Left cardiac atrium (tissue), 4 donors: ENCODE measurements at regions not wholly inside any gene's neighbourhood (a gene's known extent, or its start where the extent isn't known, plus 50 kb on each side); places are given as distances from the start of the nearest gene placed in this dataset.
"Not testable (repeated sequence)": the region's sequence is repeated elsewhere in the genome, so short reads cannot be mapped to it uniquely, and the experiment has no call there.

ENCODE experiments used
- ATAC-seq, 2 donors: fragments of 200-7000 bp; cut with Tn5 transposase; one replicate each; pipeline ENCODE4 v1.9.1; 2020; ENCODE audit warnings: mild to moderate bottlenecking in 2 of 2, moderate library complexity in 2 of 2
- DNase-seq: peaks from one replicate; pipeline ENCODE4 v3.0.0-alpha.2; 2020
- intact Hi-C, 2 donors: fragments of 100-400 bp; cut with DNase I; formaldehyde crosslinking; loops; one replicate each; pipeline versions ENCODE4 v1.14.1 to v1.15.1; 2022 to 2023
- donor health status: DM: no; HTN: yes; CAD: no.
- donor health status: DM: no; HTN: yes; CAD: no; lungs with severe emphysema.
- donor health status: DM: yes; HTN: yes; CAD: no.
- donor health status: Dilated cardiomyopathy.

DNA sequence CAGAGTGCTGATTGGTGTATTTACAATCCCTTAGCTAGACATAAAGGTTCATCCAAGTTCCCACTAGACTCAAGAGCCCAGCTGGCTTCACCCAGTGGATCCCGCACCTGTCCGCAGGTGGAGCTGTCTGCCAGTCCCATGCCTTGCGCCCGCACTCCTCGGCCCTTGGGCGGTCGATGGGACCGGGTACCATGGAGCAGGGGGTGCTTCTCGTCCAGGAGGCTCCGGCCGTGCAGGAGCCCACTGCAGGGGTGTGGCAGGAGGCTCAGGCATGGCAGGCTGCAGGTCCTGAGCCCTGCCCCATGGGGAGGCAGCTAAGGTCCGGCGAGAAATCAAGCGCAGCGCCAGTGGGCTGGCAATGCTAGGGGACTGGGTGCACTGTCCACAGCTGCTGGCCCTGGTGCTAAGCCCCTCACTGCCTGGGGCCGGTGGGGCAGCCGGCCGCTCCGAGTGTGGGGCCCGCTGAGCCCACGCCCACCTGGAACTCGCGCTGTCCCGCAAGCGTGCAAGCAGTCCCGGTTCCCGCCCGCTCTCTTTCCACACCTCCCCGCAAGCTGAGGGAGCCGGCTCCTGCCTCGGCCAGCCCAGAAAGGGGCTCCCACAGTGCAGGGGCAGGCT lies 1206.3 kb downstream of the OTOL1 start:
- ATAC-seq (no peak), DNase-seq (no peak)
- intact Hi-C loops: no loop called here

DNA sequence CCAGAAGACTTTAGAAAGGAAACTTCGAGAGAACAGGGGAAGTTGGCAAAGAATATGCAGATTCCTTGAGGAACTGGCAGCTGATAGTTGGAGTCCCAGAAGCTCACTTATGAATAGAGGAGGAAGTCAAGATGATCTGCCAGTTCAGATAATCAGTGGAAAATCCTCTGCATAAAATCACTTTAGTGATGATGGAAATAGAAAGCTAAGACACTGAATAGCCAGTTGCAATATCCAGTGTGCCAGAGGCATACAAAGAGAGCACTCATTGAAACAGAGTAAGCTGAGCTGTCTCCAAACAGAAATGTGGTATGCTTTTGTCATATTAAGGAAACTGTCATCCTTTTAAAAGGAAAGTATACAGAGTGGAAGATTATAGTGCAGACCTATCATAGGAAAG lies 1207.6 kb downstream of the OTOL1 start:
- intact Hi-C loops: no loop called here
- ATAC-seq: no peak
- no peak for DNase-seq

DNA sequence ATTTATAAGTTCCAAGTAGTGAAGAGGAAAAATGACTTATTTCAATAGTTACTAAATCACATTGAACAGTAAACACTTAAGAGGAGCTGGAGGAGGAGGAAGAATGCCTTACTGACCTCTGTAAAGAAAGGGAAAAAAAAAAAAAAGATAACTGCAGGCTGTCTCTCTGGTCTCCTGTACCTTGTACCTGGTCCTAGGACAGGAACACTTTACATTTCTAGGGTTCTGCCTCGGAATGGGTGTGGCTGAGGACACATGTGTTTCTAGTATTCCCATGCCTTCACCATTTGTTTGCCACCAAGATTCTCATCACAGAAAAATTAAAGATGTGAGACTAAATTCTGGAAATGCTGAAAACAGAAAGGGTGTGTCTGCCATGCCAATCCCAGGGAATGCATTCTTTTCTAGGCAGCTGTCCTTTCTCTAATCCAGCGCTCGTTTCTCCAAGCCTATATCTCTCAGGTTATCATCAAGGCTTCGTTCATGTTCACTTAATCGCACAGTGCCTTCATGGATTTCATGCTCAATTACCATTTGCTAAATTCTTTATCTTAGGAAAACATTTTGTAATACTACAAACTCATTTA lies 1208.3 kb downstream of the OTOL1 start:
- no peak for ATAC-seq
- intact Hi-C loops: no loop called here
- DNase-seq: no peak

DNA sequence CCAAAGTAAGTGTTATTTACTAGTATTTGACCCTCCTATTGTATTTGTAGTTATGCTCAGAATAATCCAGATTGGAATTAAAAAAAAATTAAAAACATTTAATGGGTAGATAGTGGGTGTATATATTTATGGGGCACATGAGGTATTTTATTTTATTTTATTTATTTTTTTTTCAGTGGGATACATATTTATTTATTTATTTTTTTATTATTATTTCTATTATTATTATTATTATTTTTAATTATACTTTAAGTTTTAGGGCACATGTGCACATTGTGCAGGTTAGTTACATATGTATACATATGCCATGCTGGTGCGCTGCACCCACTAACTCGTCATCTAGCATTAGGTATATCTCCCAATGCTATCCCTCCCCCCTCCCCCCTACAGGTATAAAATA lies 1211.8 kb downstream of the OTOL1 start:
- intact Hi-C loops, ATAC-seq, DNase-seq: not testable (repeated sequence)

DNA sequence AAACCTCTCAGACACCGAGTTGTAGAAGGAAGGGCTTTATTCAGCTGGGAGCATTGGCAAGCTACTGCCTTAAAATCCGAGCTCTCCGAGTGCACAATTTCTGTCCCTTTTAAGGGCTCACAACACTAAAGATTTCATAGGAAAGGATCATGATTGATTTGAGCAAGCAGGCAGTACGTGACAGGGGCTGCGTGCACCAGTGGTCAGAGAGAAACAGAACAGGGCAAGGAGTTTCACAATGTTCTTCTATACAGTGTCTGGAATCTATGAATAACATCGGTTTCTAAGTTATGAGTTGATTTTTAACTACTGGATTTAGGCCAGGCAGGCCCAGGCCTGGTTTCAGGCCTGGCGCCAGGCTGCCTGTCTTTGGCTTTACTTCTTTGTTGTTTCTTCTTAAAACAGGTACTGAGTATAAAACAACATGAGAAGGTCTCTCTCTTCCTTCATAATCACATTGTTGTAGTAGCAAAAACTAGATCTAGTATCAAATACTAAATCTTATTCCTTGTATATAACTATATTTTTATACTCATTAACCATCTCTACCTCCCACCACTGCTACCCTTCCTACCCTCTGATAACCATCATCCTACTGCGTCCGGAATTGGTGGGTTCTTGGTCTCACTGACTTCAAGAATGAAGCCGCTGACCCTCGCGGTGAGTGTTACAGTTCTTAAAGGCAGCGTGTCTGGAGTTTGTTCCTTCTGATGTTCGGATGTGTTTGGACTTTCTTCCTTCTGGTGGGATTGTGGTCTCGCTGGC lies 1212.5 kb downstream of the OTOL1 start:
- intact Hi-C loops, DNase-seq, ATAC-seq: not testable (repeated sequence)

DNA sequence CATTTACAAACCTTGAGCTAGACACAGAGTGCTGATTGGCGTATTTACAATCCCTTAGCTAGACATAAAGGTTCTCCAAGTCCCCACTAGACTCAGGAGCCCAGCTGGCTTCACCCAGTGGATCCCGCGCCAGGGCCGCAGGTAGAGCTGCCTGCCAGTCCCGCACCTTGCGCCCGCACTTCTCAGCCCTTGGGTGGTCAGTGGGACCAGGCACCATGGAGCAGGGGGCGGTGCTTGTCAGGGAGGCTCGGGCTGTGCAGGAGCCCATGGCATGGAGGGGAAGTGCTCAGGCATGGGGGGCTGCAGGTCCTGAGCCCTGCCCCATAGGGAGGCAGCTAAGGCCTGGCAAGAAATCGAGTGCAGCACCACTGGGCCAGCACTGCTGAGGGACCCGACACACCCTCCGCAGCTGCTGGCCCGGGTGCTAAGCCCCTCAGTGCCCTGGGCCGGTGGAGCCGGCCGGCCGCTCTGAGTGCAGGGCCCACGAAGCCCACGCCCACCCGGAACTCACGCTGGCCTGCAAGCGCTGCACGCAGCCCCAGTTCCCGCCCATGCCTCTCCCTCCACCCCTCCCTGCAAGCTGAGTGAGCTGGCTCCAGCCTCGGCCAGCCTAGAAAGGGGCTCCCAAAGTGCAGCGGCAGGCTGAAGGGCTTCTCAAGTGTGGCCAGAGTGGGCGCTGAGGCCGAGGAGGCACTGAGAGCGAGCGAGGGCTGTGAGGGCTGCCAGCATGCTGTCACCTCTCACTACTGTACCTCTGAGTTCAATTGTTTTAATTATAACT lies 1213.9 kb downstream of the OTOL1 start:
- intact Hi-C loops: no loop called here
- no peak for DNase-seq
- no peak for ATAC-seq

DNA sequence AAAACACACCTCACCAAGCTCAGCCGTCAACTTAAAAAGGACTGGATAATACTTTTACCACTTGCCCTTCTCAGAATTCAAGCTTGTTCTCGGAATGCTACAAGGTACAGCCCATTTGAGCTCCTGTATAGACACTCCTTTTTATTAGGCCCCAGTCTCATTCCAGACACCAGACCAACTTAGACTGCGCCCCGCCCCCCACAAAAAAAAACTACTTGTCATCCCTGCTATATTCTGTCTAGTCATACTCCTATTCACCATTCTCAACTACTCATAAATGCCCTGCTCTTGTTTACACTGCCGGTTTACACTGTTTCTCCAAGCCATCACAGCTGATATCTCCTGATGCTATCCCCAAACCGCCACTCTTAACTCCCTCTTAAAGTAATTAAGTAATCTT lies 1220.5 kb downstream of the OTOL1 start:
- DNase-seq, ATAC-seq, intact Hi-C loops: not testable (repeated sequence)

DNA sequence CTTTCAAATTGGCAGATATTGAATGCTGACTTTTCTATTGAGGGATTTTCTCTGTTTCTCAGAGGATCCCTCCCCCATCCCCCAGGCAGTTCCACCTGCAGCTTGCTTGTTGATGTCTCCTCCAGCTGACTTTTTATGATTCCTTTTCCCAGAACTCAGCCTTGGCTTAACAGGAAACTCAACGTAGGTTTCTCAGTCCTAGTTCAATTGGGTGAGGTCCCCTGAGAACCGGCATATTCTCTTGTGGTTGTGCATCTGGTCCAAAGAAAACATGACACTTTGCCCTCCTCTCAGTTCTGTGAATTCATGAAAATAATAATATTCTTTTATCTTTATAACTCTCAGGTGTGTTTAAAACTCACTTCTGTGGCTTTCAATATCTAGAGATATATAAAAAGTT lies 1222.1 kb downstream of the OTOL1 start:
- intact Hi-C loops: no loop called here
- DNase-seq (no peak), ATAC-seq (no peak)

DNA sequence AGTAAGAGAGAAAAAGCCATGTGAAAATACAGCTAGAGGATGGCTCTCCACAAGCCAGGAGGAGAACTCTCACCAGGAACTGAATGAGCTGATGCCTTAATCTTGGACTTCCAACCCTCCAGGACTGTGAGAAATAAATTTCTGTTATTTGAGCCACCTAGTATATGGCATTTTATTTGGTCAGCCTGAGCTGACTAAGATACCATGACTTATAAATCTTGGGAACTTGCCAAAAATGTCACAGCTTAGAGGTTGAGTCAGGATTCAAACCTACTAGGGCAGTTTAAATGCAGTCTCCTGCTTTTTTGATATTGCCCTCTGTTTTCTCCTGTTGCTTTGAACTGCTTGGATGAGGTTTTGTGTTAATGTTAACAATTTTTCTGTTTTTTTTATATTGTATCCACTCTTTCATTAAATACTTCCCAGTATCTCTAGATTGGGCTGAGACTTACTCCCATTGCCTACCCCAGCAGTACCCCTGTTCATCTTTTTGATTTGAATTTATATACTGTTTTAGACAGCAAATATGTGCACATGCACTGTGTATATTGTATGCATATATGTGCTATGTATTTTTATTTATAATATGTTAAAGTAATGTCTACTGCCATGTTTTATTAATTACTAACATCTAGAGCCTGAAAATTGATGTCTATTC lies 1223.2 kb downstream of the OTOL1 start:
- ATAC-seq (peak in 1 of 2 donors; percentile 75), DNase-seq (no peak)
- intact Hi-C loops: no loop called here

DNA sequence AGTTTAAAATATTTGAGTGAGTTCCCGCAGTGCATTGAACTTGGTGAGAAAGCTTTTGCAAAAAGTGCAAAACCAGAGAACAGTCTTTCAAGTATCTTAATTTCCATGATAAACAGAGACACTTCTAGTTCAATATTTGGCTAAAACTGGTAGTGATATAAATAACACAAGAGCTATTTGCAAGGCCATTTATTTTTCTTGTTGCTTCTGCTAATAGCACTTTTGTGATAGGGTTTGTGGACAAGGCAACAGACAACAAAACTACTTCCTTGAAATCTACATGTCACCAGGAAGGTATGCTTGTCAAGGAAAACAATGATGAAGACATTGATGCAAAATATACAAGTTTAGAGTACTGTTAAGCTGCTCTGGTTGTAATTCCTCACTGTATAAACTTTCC lies 1225.1 kb downstream of the OTOL1 start:
- intact Hi-C loops: no loop called here
- DNase-seq (no peak), ATAC-seq (no peak)

DNA sequence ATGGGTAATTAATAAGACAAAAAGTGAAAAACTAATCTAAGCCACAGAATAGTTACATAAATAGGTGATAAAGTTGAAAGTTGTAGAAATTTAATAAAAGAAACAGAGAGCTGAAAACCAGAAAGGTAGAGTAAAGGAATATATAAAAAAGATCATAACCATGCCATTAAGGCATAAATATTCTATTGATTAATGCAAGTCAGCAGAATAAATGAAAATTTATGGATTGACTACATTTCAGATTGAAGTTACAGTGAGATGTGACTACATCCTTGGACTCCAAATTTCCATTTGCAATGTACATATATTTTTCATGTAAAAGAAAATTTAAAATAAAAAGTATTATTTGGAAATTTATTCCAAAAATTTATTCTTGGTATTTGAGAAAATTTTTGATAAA lies 1225.7 kb downstream of the OTOL1 start:
- intact Hi-C loops: no loop called here
- DNase-seq (no peak), ATAC-seq (no peak)

DNA sequence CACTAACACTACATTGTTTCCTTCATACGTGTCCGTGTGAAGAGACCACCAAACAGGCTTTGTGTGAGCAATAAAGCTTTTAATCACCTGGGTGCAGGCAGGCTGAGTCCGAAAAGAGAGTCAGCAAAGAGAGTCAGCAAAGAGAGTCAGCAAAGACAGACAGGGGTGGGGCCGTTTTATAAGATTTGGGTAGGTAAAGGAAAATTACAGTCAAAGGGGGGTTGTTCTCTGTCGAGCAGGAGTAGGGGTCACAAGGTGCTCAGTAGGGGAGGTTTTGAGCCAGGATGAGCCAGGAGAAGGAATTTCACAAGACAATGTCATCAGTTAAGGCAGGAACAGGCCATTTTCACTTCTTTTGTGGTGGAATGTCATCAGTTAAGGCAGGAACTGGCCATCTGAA lies 1226.2 kb downstream of the OTOL1 start:
- intact Hi-C loops, ATAC-seq, DNase-seq: not testable (repeated sequence)

DNA sequence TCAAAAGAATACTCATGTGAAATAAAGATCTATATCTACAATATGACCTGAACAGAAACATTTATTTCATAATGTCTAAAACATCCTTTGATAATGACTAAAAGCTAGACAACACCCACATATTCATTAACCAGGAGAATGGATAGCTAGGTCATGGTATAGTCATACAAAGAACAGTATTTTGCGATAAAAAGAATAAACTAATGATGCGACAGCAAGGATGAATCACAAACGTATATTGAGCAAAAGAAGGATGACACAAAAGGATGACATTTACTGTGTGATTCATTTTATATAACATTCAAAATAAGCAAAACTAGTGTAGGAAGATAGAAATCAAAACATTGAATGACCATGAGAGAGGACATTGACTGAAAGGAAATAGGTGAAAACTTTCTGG lies 1233.1 kb downstream of the OTOL1 start:
- intact Hi-C loops: no loop called here
- DNase-seq (no peak), ATAC-seq (no peak)

DNA sequence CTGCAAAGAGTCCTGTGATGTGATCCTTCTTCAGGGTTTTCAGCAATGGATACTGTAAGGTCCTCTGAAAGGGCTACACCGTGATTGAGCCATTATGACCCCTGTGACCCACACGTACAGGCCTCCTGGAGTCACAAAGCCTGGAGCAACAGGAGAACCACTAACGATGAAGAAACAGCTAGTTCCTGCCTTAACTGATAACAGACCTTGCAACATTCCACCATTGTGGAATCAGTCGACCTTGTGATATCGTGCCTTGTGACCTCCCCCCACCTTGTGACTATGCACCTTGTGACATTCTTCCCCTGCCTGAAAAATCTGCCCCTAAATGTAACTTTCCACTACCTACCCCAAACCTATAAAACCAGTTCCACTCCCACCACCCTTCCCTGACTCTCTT lies 1235.4 kb downstream of the OTOL1 start:
- intact Hi-C loops, ATAC-seq, DNase-seq: not testable (repeated sequence)

DNA sequence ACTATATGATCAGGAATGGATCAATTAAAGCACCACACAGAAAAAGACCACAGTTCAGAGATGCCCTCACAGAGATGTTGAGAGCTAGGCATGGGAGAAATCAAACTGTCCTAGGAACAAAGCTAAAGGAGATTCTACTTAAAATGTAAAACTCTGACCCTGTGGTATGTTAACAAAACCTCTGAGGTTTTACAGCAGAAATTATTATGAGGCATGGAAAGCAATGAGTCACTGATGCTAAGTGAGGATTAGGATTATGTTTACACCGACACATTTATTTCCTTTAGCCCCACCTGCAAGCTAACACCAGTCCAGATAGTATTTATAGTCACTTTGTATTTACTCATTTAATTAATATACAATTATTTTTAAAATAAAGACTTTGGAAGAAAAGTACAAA lies 1242.2 kb downstream of the OTOL1 start:
- intact Hi-C loops: no loop called here
- no peak for ATAC-seq

DNA sequence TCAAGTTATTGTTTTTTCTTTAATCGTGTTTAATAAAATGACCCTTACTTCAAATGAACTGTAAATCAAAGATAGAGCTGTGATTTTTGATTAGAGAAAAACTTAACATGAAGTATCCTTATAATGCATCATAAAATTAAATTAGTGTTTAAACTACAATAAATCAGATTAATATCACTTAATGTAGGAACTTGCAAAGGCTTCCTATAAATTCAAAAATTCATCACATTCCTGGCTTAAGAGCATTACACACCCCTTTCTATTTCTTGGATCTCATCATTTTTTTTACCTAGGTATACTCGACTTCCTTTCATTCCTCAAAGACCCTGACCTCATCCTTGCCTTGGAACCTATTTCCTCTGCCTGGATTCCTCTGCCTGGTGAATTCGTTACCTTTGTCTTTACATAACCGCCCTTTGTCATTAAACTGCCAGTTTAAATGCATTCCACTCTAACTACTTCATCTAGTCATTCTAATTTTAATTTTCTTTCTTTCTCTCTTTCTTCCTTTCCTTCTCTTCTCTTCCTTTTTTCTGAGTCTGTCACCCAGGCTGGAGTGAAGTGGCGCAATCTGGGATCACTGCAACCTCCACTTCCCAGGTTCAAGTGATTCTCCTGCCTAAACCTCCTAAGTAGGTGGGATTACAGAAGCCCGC lies 1244.5 kb downstream of the OTOL1 start:
- ATAC-seq (no peak), DNase-seq (no peak)
- intact Hi-C loops: no loop called here

More for the DNA sequence above, 1242.2 kb downstream of the OTOL1 start:
- no peak for DNase-seq

DNA sequence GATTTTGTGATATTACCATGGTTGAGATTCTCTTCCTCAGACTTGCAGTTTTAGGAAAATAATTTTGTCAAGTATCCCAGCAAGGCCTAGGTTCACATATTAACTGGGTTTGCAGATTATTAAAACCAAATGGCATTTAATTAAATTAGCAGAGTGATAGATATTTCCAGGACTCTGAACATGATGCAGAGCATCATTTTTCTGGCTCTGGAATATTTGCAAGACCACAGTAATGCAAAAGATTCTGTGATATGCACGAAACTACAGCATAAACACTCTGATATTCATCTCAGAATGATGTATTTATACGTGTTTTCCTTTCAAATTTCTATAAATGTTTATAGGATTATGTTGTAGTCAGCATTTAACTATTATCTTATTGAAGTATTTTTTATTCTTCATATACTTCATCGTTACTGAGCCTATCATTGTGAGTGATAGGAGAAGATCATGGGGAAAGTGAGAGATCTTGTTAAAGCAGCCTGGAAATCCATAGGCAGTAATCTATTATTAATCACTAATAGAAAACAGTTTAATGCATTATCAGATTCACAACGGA lies 1245.6 kb downstream of the OTOL1 start:
- intact Hi-C loops: no loop called here
- no peak for ATAC-seq
- DNase-seq: no peak

DNA sequence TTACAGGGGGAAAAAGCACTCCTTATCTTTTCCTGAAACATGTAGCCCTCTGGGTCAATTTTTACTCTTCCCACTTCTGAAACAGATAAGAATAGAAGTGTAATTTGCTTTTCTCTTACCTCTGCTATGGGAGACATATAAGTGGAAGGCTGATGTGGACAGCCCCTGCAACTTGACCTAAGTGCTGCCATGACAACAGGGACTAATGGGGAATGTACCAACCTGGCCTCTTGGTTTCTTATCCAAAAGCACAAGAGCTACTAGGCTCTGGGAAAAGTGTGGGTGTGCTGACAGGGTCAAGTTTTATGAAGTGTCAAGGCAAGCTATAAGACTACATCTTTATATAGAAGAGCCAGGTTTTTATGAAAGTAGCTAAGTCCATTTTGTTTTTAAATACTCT lies 1246.5 kb downstream of the OTOL1 start:
- DNase-seq: no peak
- ATAC-seq: no peak
- intact Hi-C loops: no loop called here

DNA sequence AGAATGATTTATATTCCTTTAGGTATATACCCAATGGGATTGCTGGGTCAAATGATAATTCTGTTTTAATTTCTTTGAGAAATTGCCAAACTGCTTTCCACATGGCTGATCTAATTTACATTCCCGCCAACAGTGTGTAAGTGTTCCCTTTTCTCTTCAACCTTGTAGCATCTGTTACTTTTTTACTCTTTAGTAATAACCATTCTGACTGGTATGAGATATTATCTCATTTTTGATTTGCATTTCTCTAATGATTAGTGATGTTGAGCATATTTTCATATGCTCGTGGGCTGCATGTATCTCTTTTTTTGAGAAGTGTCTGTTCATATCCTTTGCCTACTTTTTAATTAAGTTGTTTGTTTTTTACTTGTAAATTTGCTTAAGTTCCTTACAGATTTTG lies 1264.2 kb downstream of the OTOL1 start:
- intact Hi-C loops: no loop called here
- ATAC-seq: no peak
- no peak for DNase-seq
